Hepatocyte (in vitro differentiated cells): ENCODE measurements at regions not wholly inside any gene's neighbourhood (a gene's known extent, or its start where the extent isn't known, plus 50 kb on each side); places are given as distances from the start of the nearest gene placed in this dataset.

Experiments
- EZH2 ChIP-seq: fragments of 200-600 bp; sonication (generic); IDR thresholded peaks from 2 replicates; pipeline ENCODE4 v1.6.1; 2016; ENCODE audit warnings: antibody characterized with exemption, mild to moderate bottlenecking, borderline replicate concordance
- EZH2phosphoT487 ChIP-seq: fragments of 200-600 bp; sonication (generic); IDR thresholded peaks from one replicate; pipeline ENCODE4 v1.6.1; 2018; ENCODE audit warnings: antibody characterized with exemption, mild to moderate bottlenecking, low read depth, moderate library complexity; ENCODE audit not compliant: unreplicated experiment, severe bottlenecking
- TF ChIP-seq, protein P1 (sequence below): fragments of 200-600 bp; sonication (generic); IDR thresholded peaks from 2 replicates; pipeline ENCODE4 v1.5.1; 2016; ENCODE audit warnings: antibody characterized with exemption, mild to moderate bottlenecking; ENCODE audit not compliant: poor library complexity

DNA sequence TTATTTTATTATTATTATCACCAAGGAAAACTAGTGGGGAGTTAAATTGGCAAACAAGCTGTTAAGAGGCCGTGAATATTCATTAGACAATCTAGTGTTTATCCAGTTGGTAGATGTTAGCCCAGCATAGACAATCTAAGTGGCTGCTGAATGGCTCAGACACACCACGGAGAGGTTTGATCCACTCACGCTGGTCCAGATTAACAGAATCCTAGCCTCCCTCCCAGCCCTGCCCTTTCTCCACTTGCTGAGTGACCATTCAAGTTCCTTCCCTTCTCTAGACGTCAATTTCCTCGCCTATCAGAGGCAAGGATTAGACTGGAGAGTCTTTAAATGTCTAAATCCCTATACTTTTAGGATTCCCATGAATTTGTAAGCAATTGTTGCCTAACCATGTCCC, 80.1 kb downstream of the RRAGC start:
- TF ChIP-seq, protein P1, sequence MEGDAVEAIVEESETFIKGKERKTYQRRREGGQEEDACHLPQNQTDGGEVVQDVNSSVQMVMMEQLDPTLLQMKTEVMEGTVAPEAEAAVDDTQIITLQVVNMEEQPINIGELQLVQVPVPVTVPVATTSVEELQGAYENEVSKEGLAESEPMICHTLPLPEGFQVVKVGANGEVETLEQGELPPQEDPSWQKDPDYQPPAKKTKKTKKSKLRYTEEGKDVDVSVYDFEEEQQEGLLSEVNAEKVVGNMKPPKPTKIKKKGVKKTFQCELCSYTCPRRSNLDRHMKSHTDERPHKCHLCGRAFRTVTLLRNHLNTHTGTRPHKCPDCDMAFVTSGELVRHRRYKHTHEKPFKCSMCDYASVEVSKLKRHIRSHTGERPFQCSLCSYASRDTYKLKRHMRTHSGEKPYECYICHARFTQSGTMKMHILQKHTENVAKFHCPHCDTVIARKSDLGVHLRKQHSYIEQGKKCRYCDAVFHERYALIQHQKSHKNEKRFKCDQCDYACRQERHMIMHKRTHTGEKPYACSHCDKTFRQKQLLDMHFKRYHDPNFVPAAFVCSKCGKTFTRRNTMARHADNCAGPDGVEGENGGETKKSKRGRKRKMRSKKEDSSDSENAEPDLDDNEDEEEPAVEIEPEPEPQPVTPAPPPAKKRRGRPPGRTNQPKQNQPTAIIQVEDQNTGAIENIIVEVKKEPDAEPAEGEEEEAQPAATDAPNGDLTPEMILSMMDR = no peak
- TF ChIP-seq EZH2 = no peak
- no peak for TF ChIP-seq EZH2phosphoT487
